Activated T-cell treated with anti-CD3 and anti-CD28 coated beads for 1 hour (primary cell): ENCODE measurements at regions not wholly inside any gene's neighbourhood (a gene's known extent, or its start where the extent isn't known, plus 50 kb on each side); places are given as distances from the start of the nearest gene placed in this dataset.
"Not testable (repeated sequence)": the region's sequence is repeated elsewhere in the genome, so short reads cannot be mapped to it uniquely, and the experiment has no call there.

Experiments
- DNase-seq: peaks from one replicate; pipeline ENCODE4 v3.0.0-alpha.2; 2020; ENCODE audit warnings: low read depth

GRCh38 chrX:40950546-40950945 lies 134.7 kb upstream of the USP9X start:
- no peak for DNase-seq

GRCh38 chrX:40951407-40951806 lies 133.8 kb upstream of the USP9X start:
- not testable (repeated sequence) for DNase-seq

- DNase-seq: no peak
Observed at GRCh38 chrX:40952855-40953254, 132.4 kb upstream of the USP9X start.

GRCh38 chrX:40953369-40953768 lies 131.9 kb upstream of the USP9X start:
- DNase-seq: no peak

GRCh38 chrX:40960041-40960440 lies 125.2 kb upstream of the USP9X start:
- DNase-seq: no peak

- DNase-seq: no peak
Observed at GRCh38 chrX:40962793-40963407, 122.3 kb upstream of the USP9X start.

- no peak for DNase-seq
Observed at GRCh38 chrX:40964008-40964407, 121.2 kb upstream of the USP9X start.

GRCh38 chrX:40964633-40965586 lies 120.3 kb upstream of the USP9X start:
- no peak for DNase-seq

- no peak for DNase-seq
Observed at GRCh38 chrX:40966213-40966820, 118.9 kb upstream of the USP9X start.

- DNase-seq: no peak
Observed at GRCh38 chrX:40968180-40968579, 117.1 kb upstream of the USP9X start.

- DNase-seq: no peak
Observed at GRCh38 chrX:40971736-40972135, 113.5 kb upstream of the USP9X start.

- DNase-seq: no peak
Observed at GRCh38 chrX:40973619-40974018, 111.6 kb upstream of the USP9X start.

- no peak for DNase-seq
Observed at GRCh38 chrX:40975951-40976350, 109.3 kb upstream of the USP9X start.

- no peak for DNase-seq
Observed at GRCh38 chrX:40976981-40977380, 108.3 kb upstream of the USP9X start.

GRCh38 chrX:40984962-40985361 lies 100.3 kb upstream of the USP9X start:
- DNase-seq: no peak

GRCh38 chrX:40987413-40987812 lies 97.8 kb upstream of the USP9X start:
- no peak for DNase-seq

- no peak for DNase-seq
Observed at GRCh38 chrX:40988100-40988499, 97.1 kb upstream of the USP9X start.

GRCh38 chrX:40993395-40993794 lies 91.8 kb upstream of the USP9X start:
- not testable (repeated sequence) for DNase-seq

- DNase-seq: no peak
Observed at GRCh38 chrX:40996886-40997530, 88.2 kb upstream of the USP9X start.

- no peak for DNase-seq
Observed at GRCh38 chrX:40998123-40998522, 87.1 kb upstream of the USP9X start.

- DNase-seq: no peak
Observed at GRCh38 chrX:41001327-41001726, 83.9 kb upstream of the USP9X start.

GRCh38 chrX:41002026-41002425 lies 83.2 kb upstream of the USP9X start:
- no peak for DNase-seq
